ENCODE measurements at regions not wholly inside any gene's neighbourhood (a gene's known extent, or its start where the extent isn't known, plus 50 kb on each side); places are given as distances from the start of the nearest gene placed in this dataset.
"Not testable (repeated sequence)": the region's sequence is repeated elsewhere in the genome, so short reads cannot be mapped to it uniquely, and the experiment has no call there.

- no peak for DNase-seq
- WGBS (ENCODE audit: insufficient coverage), result no CpG with 5 or more reads among the region's 3 CpGs
- Histone ChIP-seq H3K27ac (ENCODE audit: low read length) (no peak overlapping the region), H3K4me3 (ENCODE audit: low read length) (no peak overlapping the region), H3K27me3 (ENCODE audit: control insufficient read depth, insufficient read depth, low read length) (no peaks in the 10 kb centered on the region), H3K4me1 (ENCODE audit: control insufficient read depth, insufficient read depth, low read length) (no peaks in the 10 kb centered on the region), H3K36me3 (ENCODE audit: control insufficient read depth, insufficient read depth, low read length) (no peaks in the 10 kb centered on the region), H3K9me3 (replicated peaks; ENCODE audit: control insufficient read depth, low read depth, low read length) (no peaks in the 10 kb centered on the region)
Measured at GRCh38 chr2:114128263-114128662, 238.4 kb downstream of the ACTR3 start.

DNA sequence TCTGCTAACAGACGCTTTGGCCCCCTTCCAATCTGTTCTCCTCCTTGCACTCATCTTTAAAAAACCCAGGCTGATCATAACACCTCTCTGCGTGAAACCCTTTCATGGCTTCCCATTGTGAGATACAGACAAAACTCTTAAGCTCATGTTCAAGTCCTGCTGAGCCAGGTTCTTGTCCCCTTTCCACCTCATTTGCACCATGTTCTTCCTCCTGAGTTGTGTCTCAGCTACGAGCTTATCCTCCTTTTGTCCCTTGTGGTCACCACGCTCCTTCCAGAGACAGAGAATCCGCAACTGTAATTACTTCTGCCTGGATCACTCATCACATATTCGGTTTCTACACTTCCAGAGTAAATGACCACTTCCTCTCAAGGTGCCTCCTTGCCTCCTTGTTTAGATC is 238.8 kb downstream of the ACTR3 start:
- H3K4me1 ChIP-seq (ENCODE audit: control insufficient read depth, insufficient read depth, low read length), result no peaks in the 10 kb centered on the region
- DNase-seq, result no peak
- H3K27ac ChIP-seq (ENCODE audit: low read length), result no peak overlapping the region
- WGBS (ENCODE audit: insufficient coverage), result 55% methylated on average over 6 of the region's 6 CpGs
- H3K36me3 ChIP-seq (ENCODE audit: control insufficient read depth, insufficient read depth, low read length), result no peaks in the 10 kb centered on the region
- H3K4me3 ChIP-seq (ENCODE audit: low read length), result no peak overlapping the region
- H3K9me3 ChIP-seq (replicated peaks; ENCODE audit: control insufficient read depth, low read depth, low read length), result no peaks in the 10 kb centered on the region
- no peaks in the 10 kb centered on the region for H3K27me3 ChIP-seq (ENCODE audit: control insufficient read depth, insufficient read depth, low read length)

DNA sequence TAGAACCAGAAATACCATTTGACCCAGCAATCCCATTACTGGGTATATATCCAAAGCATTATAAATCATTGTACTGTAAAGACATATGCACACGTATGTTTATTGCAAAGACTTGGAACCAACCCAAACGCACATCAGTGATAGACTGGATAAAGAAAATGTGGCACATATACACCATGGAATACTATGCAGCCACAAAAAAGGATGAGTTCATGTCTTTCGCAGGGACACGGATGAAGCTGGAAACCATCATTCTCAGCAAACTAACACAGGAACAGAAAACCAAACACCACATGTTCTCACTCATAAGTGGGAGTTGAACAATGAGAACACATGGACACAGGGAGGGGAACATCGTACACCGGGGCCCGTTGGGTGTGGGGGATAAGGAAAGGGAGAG is 242.2 kb downstream of the ACTR3 start:
- H3K9me3 ChIP-seq (replicated peaks; ENCODE audit: control insufficient read depth, low read depth, low read length); H3K4me1 ChIP-seq (ENCODE audit: control insufficient read depth, insufficient read depth, low read length); H3K27ac ChIP-seq (ENCODE audit: low read length); H3K4me3 ChIP-seq (ENCODE audit: low read length); H3K27me3 ChIP-seq (ENCODE audit: control insufficient read depth, insufficient read depth, low read length); DNase-seq; H3K36me3 ChIP-seq (ENCODE audit: control insufficient read depth, insufficient read depth, low read length): not testable (repeated sequence)
- no CpG with 5 or more reads among the region's 7 CpGs for WGBS (ENCODE audit: insufficient coverage)

GRCh38 chr2:114134146-114134545 is 244.3 kb downstream of the ACTR3 start:
- H3K27me3 ChIP-seq (ENCODE audit: control insufficient read depth, insufficient read depth, low read length), result no peaks in the 10 kb centered on the region
- no peak for DNase-seq
- WGBS (ENCODE audit: insufficient coverage), result 60% methylated on average over 1 of the region's 2 CpGs
- no peak overlapping the region for H3K27ac ChIP-seq (ENCODE audit: low read length)
- no peak overlapping the region for H3K4me3 ChIP-seq (ENCODE audit: low read length)
- H3K36me3 ChIP-seq (ENCODE audit: control insufficient read depth, insufficient read depth, low read length), result no peaks in the 10 kb centered on the region
- no peaks in the 10 kb centered on the region for H3K4me1 ChIP-seq (ENCODE audit: control insufficient read depth, insufficient read depth, low read length)
- H3K9me3 ChIP-seq (replicated peaks; ENCODE audit: control insufficient read depth, low read depth, low read length), result no peaks in the 10 kb centered on the region

GRCh38 chr2:114139542-114139941 is 249.7 kb downstream of the ACTR3 start:
- Histone ChIP-seq H3K27ac (ENCODE audit: low read length) (no peak overlapping the region), H3K4me1 (ENCODE audit: control insufficient read depth, insufficient read depth, low read length) (no peaks in the 10 kb centered on the region), H3K9me3 (replicated peaks; ENCODE audit: control insufficient read depth, low read depth, low read length) (peaks cover 2% of the 10 kb centered on the region), H3K4me3 (ENCODE audit: low read length) (no peak overlapping the region), H3K36me3 (ENCODE audit: control insufficient read depth, insufficient read depth, low read length) (no peaks in the 10 kb centered on the region), H3K27me3 (ENCODE audit: control insufficient read depth, insufficient read depth, low read length) (no peaks in the 10 kb centered on the region)
- DNase-seq, result no peak
- WGBS (ENCODE audit: insufficient coverage), result no CpG with 5 or more reads among the region's 5 CpGs

DNA sequence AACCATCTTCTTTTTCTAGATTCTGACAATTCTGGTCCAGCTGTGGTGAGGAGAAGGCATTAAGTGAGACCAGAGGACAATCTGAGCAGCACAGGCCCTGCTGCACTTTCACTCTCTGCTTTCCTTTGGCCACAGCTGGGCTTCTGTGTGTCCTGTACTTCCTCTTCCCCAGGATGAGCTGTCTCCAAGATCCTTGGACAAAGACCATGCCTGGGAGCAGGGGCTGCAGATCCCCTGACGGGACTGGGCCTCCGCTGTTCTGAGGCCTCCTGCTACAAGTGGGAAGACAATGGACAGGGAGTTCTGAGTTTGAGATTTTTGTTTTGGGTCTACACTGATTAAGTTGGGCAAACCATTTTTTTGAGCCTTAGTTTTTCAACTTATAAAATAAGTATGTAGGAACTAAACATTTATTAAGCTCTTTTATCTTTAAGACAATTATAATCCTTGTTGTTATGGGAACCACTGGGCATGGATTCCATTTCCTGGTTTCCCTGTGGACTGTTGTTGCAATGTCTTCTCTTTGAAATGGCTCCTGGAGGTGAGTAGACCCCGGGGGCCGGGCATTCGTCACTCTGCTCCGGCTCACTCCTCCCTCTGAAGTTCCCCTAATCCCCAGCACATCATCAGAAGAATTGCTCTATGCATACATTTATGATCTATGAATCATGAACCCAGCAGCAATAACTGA is 266.6 kb downstream of the ACTR3 start:
- no CpG with 5 or more reads among the region's 6 CpGs for WGBS (ENCODE audit: insufficient coverage)
- H3K27me3 ChIP-seq (ENCODE audit: control insufficient read depth, insufficient read depth, low read length), result no peaks in the 10 kb centered on the region
- DNase-seq, result peak; percentile 74
- H3K4me1 ChIP-seq (ENCODE audit: control insufficient read depth, insufficient read depth, low read length), result no peaks in the 10 kb centered on the region
- no peak overlapping the region for H3K4me3 ChIP-seq (ENCODE audit: low read length)
- H3K27ac ChIP-seq (ENCODE audit: low read length), result peak overlapping the region; percentile 21
- no peaks in the 10 kb centered on the region for H3K36me3 ChIP-seq (ENCODE audit: control insufficient read depth, insufficient read depth, low read length)
- no peaks in the 10 kb centered on the region for H3K9me3 ChIP-seq (replicated peaks; ENCODE audit: control insufficient read depth, low read depth, low read length)

GRCh38 chr2:114157057-114157385 is 267.1 kb downstream of the ACTR3 start:
- Histone ChIP-seq H3K9me3 (replicated peaks; ENCODE audit: control insufficient read depth, low read depth, low read length) (no peaks in the 10 kb centered on the region), H3K27me3 (ENCODE audit: control insufficient read depth, insufficient read depth, low read length) (no peaks in the 10 kb centered on the region), H3K4me3 (ENCODE audit: low read length) (no peak overlapping the region), H3K27ac (ENCODE audit: low read length) (no peak overlapping the region), H3K4me1 (ENCODE audit: control insufficient read depth, insufficient read depth, low read length) (no peaks in the 10 kb centered on the region), H3K36me3 (ENCODE audit: control insufficient read depth, insufficient read depth, low read length) (no peaks in the 10 kb centered on the region)
- no peak for DNase-seq
- 71% methylated on average over 2 of the region's 3 CpGs for WGBS (ENCODE audit: insufficient coverage)

DNA sequence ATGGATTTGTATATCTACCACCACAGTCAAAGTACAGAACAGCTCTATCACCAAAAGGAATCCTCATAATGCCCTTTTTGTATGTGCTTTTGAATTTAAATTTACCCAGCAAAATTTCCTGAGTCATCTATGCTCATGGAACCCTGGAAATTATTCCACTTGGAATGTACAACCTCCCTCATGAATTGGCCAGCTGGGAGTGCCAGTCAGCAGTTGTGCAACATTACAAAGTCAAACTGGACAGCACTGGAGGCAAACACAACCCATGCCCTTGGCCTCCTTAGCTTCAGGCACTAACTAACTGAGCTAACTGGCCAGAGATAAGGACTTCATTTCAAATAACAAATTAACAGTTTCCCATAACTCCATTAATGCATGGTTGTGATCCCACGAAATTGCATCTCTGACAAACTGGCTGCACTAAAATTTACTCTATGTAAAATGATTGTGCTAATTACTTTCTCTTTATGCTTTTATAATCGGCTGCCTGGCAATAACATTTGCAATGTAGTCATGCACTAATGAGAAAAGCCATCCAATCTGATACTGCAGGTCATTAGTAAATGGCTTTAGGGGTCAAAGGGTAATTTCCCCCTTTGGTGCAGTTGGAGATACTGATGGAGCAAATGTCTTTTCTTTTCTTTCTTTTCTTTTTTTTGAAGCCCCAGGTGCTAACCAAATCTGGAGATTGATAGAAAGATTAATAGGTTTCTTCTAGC is 270.5 kb downstream of the ACTR3 start:
- H3K27ac ChIP-seq (ENCODE audit: low read length), result no peak overlapping the region
- no peaks in the 10 kb centered on the region for H3K9me3 ChIP-seq (replicated peaks; ENCODE audit: control insufficient read depth, low read depth, low read length)
- DNase-seq, result no peak
- H3K4me1 ChIP-seq (ENCODE audit: control insufficient read depth, insufficient read depth, low read length), result no peaks in the 10 kb centered on the region
- H3K27me3 ChIP-seq (ENCODE audit: control insufficient read depth, insufficient read depth, low read length), result no peaks in the 10 kb centered on the region
- no CpG with 5 or more reads among the region's 2 CpGs for WGBS (ENCODE audit: insufficient coverage)
- no peak overlapping the region for H3K4me3 ChIP-seq (ENCODE audit: low read length)
- H3K36me3 ChIP-seq (ENCODE audit: control insufficient read depth, insufficient read depth, low read length), result no peaks in the 10 kb centered on the region

DNA sequence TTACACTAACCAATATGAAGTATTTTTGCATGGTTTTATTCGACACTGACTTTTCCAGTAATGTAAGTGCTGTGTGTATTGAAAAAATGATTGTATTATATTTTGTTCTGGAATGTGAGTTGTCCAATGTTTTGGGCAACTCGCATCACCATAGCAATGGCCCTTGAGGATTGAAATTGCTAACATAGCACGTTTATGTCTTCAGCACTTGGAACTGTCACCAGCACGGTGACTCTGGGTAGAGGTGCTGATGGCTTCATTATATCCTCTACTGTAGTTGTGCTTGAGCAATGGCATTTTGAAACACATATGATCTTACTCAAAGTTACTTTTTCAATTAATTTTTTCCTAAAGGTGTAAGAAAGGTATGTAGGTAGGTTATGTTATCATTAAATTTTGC is 271.5 kb downstream of the ACTR3 start:
- Histone ChIP-seq H3K27me3 (ENCODE audit: control insufficient read depth, insufficient read depth, low read length) (no peaks in the 10 kb centered on the region), H3K36me3 (ENCODE audit: control insufficient read depth, insufficient read depth, low read length) (no peaks in the 10 kb centered on the region), H3K4me1 (ENCODE audit: control insufficient read depth, insufficient read depth, low read length) (no peaks in the 10 kb centered on the region), H3K27ac (ENCODE audit: low read length) (no peak overlapping the region), H3K4me3 (ENCODE audit: low read length) (no peak overlapping the region), H3K9me3 (replicated peaks; ENCODE audit: control insufficient read depth, low read depth, low read length) (no peaks in the 10 kb centered on the region)
- WGBS (ENCODE audit: insufficient coverage), result no CpG with 5 or more reads among the region's 4 CpGs
- peak; percentile 3 for DNase-seq

- no peaks in the 10 kb centered on the region for H3K36me3 ChIP-seq (ENCODE audit: control insufficient read depth, insufficient read depth, low read length)
- no peaks in the 10 kb centered on the region for H3K27me3 ChIP-seq (ENCODE audit: control insufficient read depth, insufficient read depth, low read length)
- H3K4me3 ChIP-seq (ENCODE audit: low read length), result no peak overlapping the region
- H3K27ac ChIP-seq (ENCODE audit: low read length), result no peak overlapping the region
- H3K9me3 ChIP-seq (replicated peaks; ENCODE audit: control insufficient read depth, low read depth, low read length), result no peaks in the 10 kb centered on the region
- no peak for DNase-seq
- 71% methylated on average over 2 of the region's 2 CpGs for WGBS (ENCODE audit: insufficient coverage)
- H3K4me1 ChIP-seq (ENCODE audit: control insufficient read depth, insufficient read depth, low read length), result no peaks in the 10 kb centered on the region
Measured at GRCh38 chr2:114167799-114168198, 274.6 kb upstream of the DPP10 start.

All from muscle of leg (tissue), 3 donors.